CD14-positive monocyte (primary cell): ENCODE measurements at regions not wholly inside any gene's neighbourhood (a gene's known extent, or its start where the extent isn't known, plus 50 kb on each side); places are given as distances from the start of the nearest gene placed in this dataset.
A peak's percentile ranks its signal among the peaks of the same experiment; 100 is the strongest.

Experiments
- DNase-seq, 3 donors: peaks; one replicate each; pipeline ENCODE4 v3.0.0-alpha.2; 2011 to 2022
- H2AFZ ChIP-seq: 2 replicates; pipeline ENCODE4 v1.6.0; 2012; ENCODE audit warnings: mild to moderate bottlenecking, low read depth, low read length, inconsistent platforms; ENCODE audit not compliant: insufficient read depth, poor library complexity, severe bottlenecking
- H3K27ac ChIP-seq, 2 donors: 1 replicate in 1 of 2; 2 replicates in 1 of 2; pipeline ENCODE4 v1.5.1; 2012 to 2013; ENCODE audit warnings: low read length in 2 of 2, control low read depth in 1 of 2, inconsistent platforms in 1 of 2, low read depth in 1 of 2, mild to moderate bottlenecking in 1 of 2
- H3K27me3 ChIP-seq, 2 donors: one replicate each; pipeline versions ENCODE4 v1.6.0 to v1.6.1; 2011 to 2013; ENCODE audit warnings: low read length in 2 of 2; ENCODE audit not compliant: control insufficient read depth in 2 of 2, insufficient read depth in 2 of 2
- H3K36me3 ChIP-seq, 2 donors: replicated peaks in 1 of 2; 1 replicate in 1 of 2; 2 replicates in 1 of 2; pipeline versions ENCODE4 v1.5.1 to v1.6.1; 2012 to 2013; ENCODE audit warnings: low read length in 2 of 2, control low read depth in 1 of 2, inconsistent platforms in 1 of 2, mild to moderate bottlenecking in 1 of 2; ENCODE audit not compliant: insufficient read depth in 2 of 2, control insufficient read depth in 1 of 2
- H3K4me1 ChIP-seq, 2 donors: 1 replicate in 1 of 2; 2 replicates in 1 of 2; pipeline versions ENCODE4 v1.5.1 to v1.6.1; 2012 to 2013; ENCODE audit warnings: low read length in 2 of 2, control low read depth in 1 of 2, inconsistent platforms in 1 of 2, mild to moderate bottlenecking in 1 of 2, moderate library complexity in 1 of 2; ENCODE audit not compliant: insufficient read depth in 2 of 2, control insufficient read depth in 1 of 2
- H3K4me2 ChIP-seq: replicated peaks from 2 replicates; pipeline ENCODE3; 2012; ENCODE audit warnings: low read length, moderate library complexity, mild to moderate bottlenecking; ENCODE audit not compliant: poor library complexity, severe bottlenecking; ENCODE audit errors: extremely low read depth
- H3K4me3 ChIP-seq, 3 experiments: fragments of 200-600 bp in 1 of 3; sonication (generic) in 1 of 3; replicated peaks in 1 of 3; 1 replicate in 2 of 3; 2 replicates in 1 of 3; pipeline ENCODE4 v1.5.1; 2011 to 2013; ENCODE audit warnings: low read length in 3 of 3, mild to moderate bottlenecking in 3 of 3, control low read depth in 2 of 3, low read depth in 2 of 3, inconsistent platforms in 1 of 3, moderate library complexity in 1 of 3
- H3K79me2 ChIP-seq: 2 replicates; pipeline ENCODE4 v1.6.0; 2012; ENCODE audit warnings: mild to moderate bottlenecking, control low read depth, inconsistent platforms, low read length, moderate library complexity; ENCODE audit not compliant: insufficient read depth
- H3K9ac ChIP-seq: 2 replicates; pipeline ENCODE4 v1.6.0; 2017; ENCODE audit warnings: low read length, mild to moderate bottlenecking; ENCODE audit not compliant: insufficient read depth, poor library complexity, severe bottlenecking
- H3K9me3 ChIP-seq, 2 donors: replicated peaks in 1 of 2; 1 replicate in 1 of 2; 2 replicates in 1 of 2; pipeline versions ENCODE4 v1.5.1 to v1.6.1; 2012 to 2013; ENCODE audit warnings: low read length in 2 of 2, control low read depth in 1 of 2; ENCODE audit not compliant: control insufficient read depth in 1 of 2, insufficient read depth in 1 of 2
- H4K20me1 ChIP-seq: 2 replicates; pipeline ENCODE4 v1.6.0; 2012; ENCODE audit warnings: mild to moderate bottlenecking, low read length, control low read depth, moderate library complexity; ENCODE audit not compliant: insufficient read depth
- H3K27ac Mint-ChIP-seq, 7 donors: one replicate each; pipeline ENCODE4 v1.8.0; 2020; ENCODE audit warnings: mild to moderate bottlenecking in 7 of 7, mixed read lengths in 7 of 7, moderate library complexity in 6 of 7, inconsistent platforms in 2 of 7
- H3K27me3 Mint-ChIP-seq, 3 donors: one replicate each; pipeline ENCODE4 v1.8.0; 2021 to 2022; ENCODE audit warnings: low read depth in 3 of 3, mild to moderate bottlenecking in 3 of 3, mixed read lengths in 3 of 3, moderate library complexity in 3 of 3, inconsistent platforms in 1 of 3
- H3K36me3 Mint-ChIP-seq, 2 donors: one replicate each; pipeline ENCODE4 v1.8.0; 2020; ENCODE audit warnings: mixed read lengths in 2 of 2, inconsistent platforms in 1 of 2, mild to moderate bottlenecking in 1 of 2
- H3K4me1 Mint-ChIP-seq: one replicate; pipeline ENCODE4 v1.8.0; 2020; ENCODE audit warnings: mild to moderate bottlenecking, mixed read lengths
- H3K4me3 Mint-ChIP-seq, 2 donors: one replicate each; pipeline ENCODE4 v1.8.0; 2020; ENCODE audit warnings: mild to moderate bottlenecking in 2 of 2, mixed read lengths in 2 of 2, moderate library complexity in 1 of 2
- H3K9me3 Mint-ChIP-seq, 7 donors: one replicate each; pipeline ENCODE4 v1.8.0; 2020 to 2022; ENCODE audit warnings: mixed read lengths in 7 of 7, mild to moderate bottlenecking in 6 of 7, moderate library complexity in 6 of 7, inconsistent platforms in 2 of 7
- CTCF ChIP-seq: fragments of 200-600 bp; IDR thresholded peaks from one replicate; pipeline ENCODE4 v1.8.0; 2022; ENCODE audit warnings: antibody characterized with exemption, mild to moderate bottlenecking
- WGBS: methylation state at CpG from one replicate; pipeline ENCODE4 v1.1.5; 2013; ENCODE audit warnings: missing lambda C conversion rate; ENCODE audit not compliant: insufficient coverage; 5-methylcytosine and 5-hydroxymethylcytosine counted together
- intact Hi-C, 2 donors: fragments of 100-400 bp; cut with micrococcal nuclease; formaldehyde crosslinking; loops; one replicate each; pipeline versions ENCODE4 v1.15.0 to v1.15.1; 2023

DNA sequence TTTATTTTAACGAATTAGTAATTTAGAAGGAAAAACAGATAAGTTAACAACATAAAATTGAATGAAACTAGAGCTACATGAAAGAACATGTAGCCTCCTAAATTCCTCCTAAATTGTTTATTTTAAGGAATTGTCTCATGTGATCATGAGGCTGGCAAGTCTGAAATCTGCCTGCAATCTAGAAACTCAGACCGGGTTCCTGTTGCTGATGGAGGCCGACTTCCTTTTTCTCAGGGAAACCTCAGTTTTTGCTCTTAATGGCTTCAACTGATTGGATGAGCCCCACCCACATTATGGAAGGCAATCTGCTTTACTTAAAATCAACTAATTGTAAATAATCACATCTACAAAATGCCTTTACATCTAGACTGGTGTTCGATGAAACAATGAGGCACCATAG, 205.0 kb upstream of the ADRA1D start:
- H3K4me1 Mint-ChIP-seq, result peaks cover 4% of the 10 kb centered on the region
- WGBS, result 100% methylated on average over 1 of the region's 4 CpGs
- H3K27ac Mint-ChIP-seq, result no peak overlapping the region
- Histone ChIP-seq H3K9ac (no peak overlapping the region), H3K27me3 (no peaks in the 10 kb centered on the region), H3K27ac (no peak overlapping the region), H3K4me3 (no peak overlapping the region), H2AFZ (no peak overlapping the region), H3K79me2 (no peaks in the 10 kb centered on the region), H3K9me3 (no peaks in the 10 kb centered on the region), H4K20me1 (no peaks in the 10 kb centered on the region), H3K4me2 (no peak overlapping the region), H3K4me1 (no peaks in the 10 kb centered on the region), H3K36me3 (no peaks in the 10 kb centered on the region)
- DNase-seq, result peak; percentile 8 to 40 (median 19)
- intact Hi-C loops, result no loop called here
- H3K36me3 Mint-ChIP-seq, result no peaks in the 10 kb centered on the region
- peaks cover 0 to 11% (median 4%) of the 10 kb centered on the region in 7 donors for H3K9me3 Mint-ChIP-seq
- peaks cover 3% of the 10 kb centered on the region in 3 donors for H3K27me3 Mint-ChIP-seq
- no peak overlapping the region for H3K4me3 Mint-ChIP-seq
- TF ChIP-seq CTCF, result no peak

GRCh38 chr20:4453359-4453758, 204.3 kb upstream of the ADRA1D start:
- no peak overlapping the region for H3K9ac ChIP-seq
- no peaks in the 10 kb centered on the region for H3K27me3 ChIP-seq
- no peaks in the 10 kb centered on the region for H3K4me1 ChIP-seq
- Mint-ChIP-seq H3K9me3 (peaks cover 0 to 6% (median 3%) of the 10 kb centered on the region in 7 donors), H3K27me3 (peaks cover 3% of the 10 kb centered on the region in 3 donors), H3K4me1 (peaks cover 4% of the 10 kb centered on the region), H3K4me3 (no peak overlapping the region), H3K36me3 (no peaks in the 10 kb centered on the region), H3K27ac (no peak overlapping the region)
- H3K4me3 ChIP-seq, result no peak overlapping the region
- H3K27ac ChIP-seq, result no peak overlapping the region
- no peaks in the 10 kb centered on the region for H3K9me3 ChIP-seq
- intact Hi-C loops, result no loop called here
- no peak overlapping the region for H3K4me2 ChIP-seq
- no peaks in the 10 kb centered on the region for H3K36me3 ChIP-seq
- H3K79me2 ChIP-seq, result no peaks in the 10 kb centered on the region
- no peak for DNase-seq
- WGBS, result no CpG with 5 or more reads among the region's 1 CpG
- H4K20me1 ChIP-seq, result no peaks in the 10 kb centered on the region
- no peak overlapping the region for H2AFZ ChIP-seq
- no peak for TF ChIP-seq CTCF
